ENCODE measurements at regions not wholly inside any gene's neighbourhood (a gene's known extent, or its start where the extent isn't known, plus 50 kb on each side); places are given as distances from the start of the nearest gene placed in this dataset.

- no peaks in the 10 kb centered on the region for H3K9me3 ChIP-seq (ENCODE audit: control insufficient read depth, insufficient read depth, low read depth, low read length)
- no peak overlapping the region for H3K27ac ChIP-seq (ENCODE audit: extremely low read depth, low read depth, low read length)
- POLR2A ChIA-PET = no interaction called here
- no peak overlapping the region for H3K4me3 ChIP-seq (ENCODE audit: low read depth, low read length)
- H3K4me1 ChIP-seq (ENCODE audit: control insufficient read depth, insufficient read depth, low read length) = no peaks in the 10 kb centered on the region
- CTCF ChIA-PET = no interaction called here
- H3K36me3 ChIP-seq (ENCODE audit: control insufficient read depth in 2 of 2, insufficient read depth in 1 of 2, low read length in 2 of 2) = no peaks in the 10 kb centered on the region
- no peak for TF ChIP-seq ZNF366 (tag by site-specific recombination; conservative IDR thresholded peaks at IDR 0.05)
- TF ChIP-seq RBAK (tag by site-specific recombination; IDR thresholded peaks at IDR 0.05) = no peak
- no peak for TF ChIP-seq GLIS1 (tag by site-specific recombination; IDR thresholded peaks at IDR 0.05)
- no peak for TF ChIP-seq KLF1 (tag by site-specific recombination; IDR thresholded peaks at IDR 0.05)
- TF ChIP-seq ZNF157 (tag by site-specific recombination; IDR thresholded peaks at IDR 0.05) = no peak
- TF ChIP-seq ZNF404 (tag by site-specific recombination; IDR thresholded peaks at IDR 0.05) = no peak
- TF ChIP-seq ZNF529 (tag by site-specific recombination; IDR thresholded peaks at IDR 0.05; ENCODE audit: insufficient replicate concordance) = no peak
- TF ChIP-seq ZNF26 (tag by site-specific recombination; IDR thresholded peaks at IDR 0.05) = no peak
- no peak for TF ChIP-seq ZNF670 (tag by site-specific recombination; IDR thresholded peaks at IDR 0.05; ENCODE audit: low read depth)
Observed at GRCh38 chr13:71039440-71039839, 827.6 kb downstream of the DACH1 start.

- TF ChIP-seq ZNF248 (tag by site-specific recombination; IDR thresholded peaks at IDR 0.05) = no peak
- no peak for TF ChIP-seq ZBTB20 (tag by site-specific recombination; IDR thresholded peaks at IDR 0.05)
- TF ChIP-seq ZNF621 (tag by site-specific recombination; IDR thresholded peaks at IDR 0.05) = no peak
- no peak for TF ChIP-seq ZNF544 (tag by site-specific recombination; IDR thresholded peaks at IDR 0.05)
- TF ChIP-seq ZNF555 (tag by site-specific recombination; conservative IDR thresholded peaks at IDR 0.05) = no peak
- TF ChIP-seq ZBTB11 (tag by site-specific recombination; conservative IDR thresholded peaks at IDR 0.05; ENCODE audit: low read depth) = no peak
- no peak for TF ChIP-seq HOXC10 (CRISPR knock-in tag; IDR thresholded peaks at IDR 0.05)
- TF ChIP-seq ZNF391 (tag by site-specific recombination; IDR thresholded peaks at IDR 0.05; ENCODE audit: borderline replicate concordance, low read depth) = no peak
- POLR2A ChIA-PET = no interaction called here
- Histone ChIP-seq H3K36me3 (ENCODE audit: control insufficient read depth in 2 of 2, insufficient read depth in 1 of 2, low read length in 2 of 2) (no peaks in the 10 kb centered on the region), H3K27ac (ENCODE audit: extremely low read depth, low read depth, low read length) (no peak overlapping the region), H3K4me3 (ENCODE audit: low read depth, low read length) (no peak overlapping the region), H3K9me3 (ENCODE audit: control insufficient read depth, insufficient read depth, low read depth, low read length) (no peaks in the 10 kb centered on the region), H3K4me1 (ENCODE audit: control insufficient read depth, insufficient read depth, low read length) (no peaks in the 10 kb centered on the region)
- CTCF ChIA-PET = interaction anchor here (0.6 to 0.7 kb wide), 2 partner anchors 177 to 1499 kb away, joined by 3 to 4 read pairs; no protein-coding TSS in a partner anchor
Observed at GRCh38 chr13:71034018-71034417, 833.0 kb downstream of the DACH1 start.

DNA sequence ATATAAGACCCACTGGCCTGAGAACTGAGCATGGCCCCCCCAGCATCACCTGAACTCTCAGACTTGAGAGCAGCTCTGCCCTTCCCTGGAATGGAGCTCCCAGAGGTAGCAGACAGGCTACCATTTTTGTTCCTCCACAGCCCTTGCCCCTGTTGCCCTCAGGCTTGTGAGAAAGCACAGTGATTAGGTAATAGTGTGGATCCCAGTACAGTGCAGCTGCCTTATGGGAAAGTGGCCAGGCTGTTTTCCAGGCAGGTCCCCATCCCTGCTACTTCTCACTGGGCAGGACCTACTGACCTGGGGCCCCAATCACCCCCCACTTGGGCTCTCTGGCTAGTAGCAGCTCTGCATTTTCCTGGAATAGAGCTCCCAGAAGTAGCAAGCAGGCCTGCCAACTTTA lies 834.0 kb downstream of the DACH1 start:
- Histone ChIP-seq H3K36me3 (ENCODE audit: control insufficient read depth in 2 of 2, insufficient read depth in 1 of 2, low read length in 2 of 2) (no peaks in the 10 kb centered on the region), H3K4me3 (ENCODE audit: low read depth, low read length) (no peak overlapping the region), H3K4me1 (ENCODE audit: control insufficient read depth, insufficient read depth, low read length) (no peaks in the 10 kb centered on the region), H3K27ac (ENCODE audit: extremely low read depth, low read depth, low read length) (no peak overlapping the region), H3K9me3 (ENCODE audit: control insufficient read depth, insufficient read depth, low read depth, low read length) (no peaks in the 10 kb centered on the region)
- CTCF ChIA-PET = no interaction called here
- POLR2A ChIA-PET = no interaction called here
- TF ChIP-seq ATF2 (tag by site-specific recombination; IDR thresholded peaks at IDR 0.05; ENCODE audit: low read depth) (no peak), KLF16 (tag by site-specific recombination; IDR thresholded peaks at IDR 0.05) (no peak), ZNF701 (tag by site-specific recombination; IDR thresholded peaks at IDR 0.05) (no peak), ZNF777 (tag by site-specific recombination; IDR thresholded peaks at IDR 0.05; ENCODE audit: borderline replicate concordance) (no peak), TRIM28 (IDR thresholded peaks at IDR 0.05; ENCODE audit: borderline replicate concordance, low read length) (no peak), YY1 (tag by site-specific recombination; IDR thresholded peaks at IDR 0.05) (no peak), ZNF292 (tag by site-specific recombination; IDR thresholded peaks at IDR 0.05; ENCODE audit: borderline replicate concordance, low read depth) (no peak), OVOL3 (tag by site-specific recombination; IDR thresholded peaks at IDR 0.05) (no peak)
- TF ChIP-seq, protein P1, sequence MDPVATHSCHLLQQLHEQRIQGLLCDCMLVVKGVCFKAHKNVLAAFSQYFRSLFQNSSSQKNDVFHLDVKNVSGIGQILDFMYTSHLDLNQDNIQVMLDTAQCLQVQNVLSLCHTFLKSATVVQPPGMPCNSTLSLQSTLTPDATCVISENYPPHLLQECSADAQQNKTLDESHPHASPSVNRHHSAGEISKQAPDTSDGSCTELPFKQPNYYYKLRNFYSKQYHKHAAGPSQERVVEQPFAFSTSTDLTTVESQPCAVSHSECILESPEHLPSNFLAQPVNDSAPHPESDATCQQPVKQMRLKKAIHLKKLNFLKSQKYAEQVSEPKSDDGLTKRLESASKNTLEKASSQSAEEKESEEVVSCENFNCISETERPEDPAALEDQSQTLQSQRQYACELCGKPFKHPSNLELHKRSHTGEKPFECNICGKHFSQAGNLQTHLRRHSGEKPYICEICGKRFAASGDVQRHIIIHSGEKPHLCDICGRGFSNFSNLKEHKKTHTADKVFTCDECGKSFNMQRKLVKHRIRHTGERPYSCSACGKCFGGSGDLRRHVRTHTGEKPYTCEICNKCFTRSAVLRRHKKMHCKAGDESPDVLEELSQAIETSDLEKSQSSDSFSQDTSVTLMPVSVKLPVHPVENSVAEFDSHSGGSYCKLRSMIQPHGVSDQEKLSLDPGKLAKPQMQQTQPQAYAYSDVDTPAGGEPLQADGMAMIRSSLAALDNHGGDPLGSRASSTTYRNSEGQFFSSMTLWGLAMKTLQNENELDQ (tag by site-specific recombination; IDR thresholded peaks at IDR 0.05; ENCODE audit: low read depth) = no peak

Measured in HEK293 (cell line).